ENCODE measurements at regions not wholly inside any gene's neighbourhood (a gene's known extent, or its start where the extent isn't known, plus 50 kb on each side); places are given as distances from the start of the nearest gene placed in this dataset.
"Not testable (repeated sequence)": the region's sequence is repeated elsewhere in the genome, so short reads cannot be mapped to it uniquely, and the experiment has no call there.

DNA sequence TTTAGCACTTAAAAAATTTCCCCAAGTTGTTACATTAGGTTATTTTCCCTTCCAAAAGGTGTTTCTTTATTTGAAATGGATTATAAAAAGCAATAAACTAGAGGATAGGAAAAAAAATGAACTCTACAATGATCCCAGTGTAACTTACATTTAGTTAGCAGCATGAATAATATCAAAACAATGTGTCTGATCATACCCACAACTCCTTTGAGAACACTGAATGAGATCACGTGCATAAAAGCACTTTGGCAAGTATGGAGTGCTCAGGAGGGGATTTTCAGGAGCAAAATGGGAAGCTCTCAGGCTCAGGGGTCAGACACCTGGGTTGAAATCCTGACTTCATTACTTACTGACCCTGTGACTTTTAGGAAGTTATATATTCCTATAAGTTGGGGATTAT is 369.7 kb upstream of the PROX1 start:
- in situ Hi-C loops (cut with HindIII; ENCODE audit: low sequenced_read_pairs): no loop called here
- DNase-seq (ENCODE audit: low read depth): no peak

DNA sequence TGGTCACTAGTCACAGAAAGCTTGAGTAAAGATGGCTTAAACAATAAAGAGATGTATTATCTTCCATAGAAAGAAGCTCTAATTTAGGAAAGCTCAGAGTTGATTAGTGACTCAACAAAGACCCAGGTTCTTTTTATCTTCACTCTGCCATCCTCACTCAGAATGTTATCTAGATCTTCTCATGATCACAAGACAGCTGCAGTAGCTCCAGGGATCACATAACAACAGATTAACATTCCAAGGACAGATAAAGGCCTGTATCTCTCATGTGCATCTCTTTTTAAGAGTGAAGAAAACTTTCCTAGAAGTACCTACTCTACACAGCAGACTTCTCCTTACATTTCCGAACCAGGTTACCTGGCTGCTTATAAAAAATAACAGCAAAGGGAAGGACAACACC is 368.7 kb upstream of the PROX1 start:
- no peak overlapping the region for H3K4me3 ChIP-seq (ENCODE audit: low read depth, low read length)
- no peak for DNase-seq (ENCODE audit: low read depth)
- TF ChIP-seq, protein P1, sequence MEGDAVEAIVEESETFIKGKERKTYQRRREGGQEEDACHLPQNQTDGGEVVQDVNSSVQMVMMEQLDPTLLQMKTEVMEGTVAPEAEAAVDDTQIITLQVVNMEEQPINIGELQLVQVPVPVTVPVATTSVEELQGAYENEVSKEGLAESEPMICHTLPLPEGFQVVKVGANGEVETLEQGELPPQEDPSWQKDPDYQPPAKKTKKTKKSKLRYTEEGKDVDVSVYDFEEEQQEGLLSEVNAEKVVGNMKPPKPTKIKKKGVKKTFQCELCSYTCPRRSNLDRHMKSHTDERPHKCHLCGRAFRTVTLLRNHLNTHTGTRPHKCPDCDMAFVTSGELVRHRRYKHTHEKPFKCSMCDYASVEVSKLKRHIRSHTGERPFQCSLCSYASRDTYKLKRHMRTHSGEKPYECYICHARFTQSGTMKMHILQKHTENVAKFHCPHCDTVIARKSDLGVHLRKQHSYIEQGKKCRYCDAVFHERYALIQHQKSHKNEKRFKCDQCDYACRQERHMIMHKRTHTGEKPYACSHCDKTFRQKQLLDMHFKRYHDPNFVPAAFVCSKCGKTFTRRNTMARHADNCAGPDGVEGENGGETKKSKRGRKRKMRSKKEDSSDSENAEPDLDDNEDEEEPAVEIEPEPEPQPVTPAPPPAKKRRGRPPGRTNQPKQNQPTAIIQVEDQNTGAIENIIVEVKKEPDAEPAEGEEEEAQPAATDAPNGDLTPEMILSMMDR (IDR thresholded peaks at IDR 0.05; ENCODE audit: low read depth, low read length, missing control alignments): no peak
- in situ Hi-C loops (cut with HindIII; ENCODE audit: low sequenced_read_pairs): no loop called here

More for the DNA sequence above, 369.7 kb upstream of the PROX1 start:
- TF ChIP-seq, protein P1 (IDR thresholded peaks at IDR 0.05; ENCODE audit: low read depth, low read length, missing control alignments): no peak
- H3K4me3 ChIP-seq (ENCODE audit: low read depth, low read length): no peak overlapping the region

DNA sequence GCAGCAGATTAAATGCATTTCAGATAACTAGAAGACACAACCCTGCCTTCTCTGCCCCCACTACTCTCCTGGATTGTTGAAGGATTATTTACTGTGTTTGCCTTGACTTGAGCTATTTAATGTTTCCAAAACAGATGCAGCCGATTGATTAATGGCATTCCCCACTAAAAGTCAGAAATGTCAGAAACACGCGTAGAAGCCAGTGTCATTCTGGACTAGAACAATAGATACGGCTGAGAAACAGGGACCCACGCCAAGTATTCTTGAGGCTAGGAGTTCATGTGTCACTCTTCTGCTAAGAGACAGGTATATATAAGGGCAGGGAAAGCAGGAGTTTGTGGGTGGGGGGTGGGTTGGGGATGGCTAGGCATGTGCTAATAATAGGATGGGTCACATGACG is 366.7 kb upstream of the PROX1 start:
- in situ Hi-C loops (cut with HindIII; ENCODE audit: low sequenced_read_pairs): no loop called here
- H3K4me3 ChIP-seq (ENCODE audit: low read depth, low read length): no peak overlapping the region
- no peak for DNase-seq (ENCODE audit: low read depth)
- TF ChIP-seq, protein P1 (IDR thresholded peaks at IDR 0.05; ENCODE audit: low read depth, low read length, missing control alignments): no peak

DNA sequence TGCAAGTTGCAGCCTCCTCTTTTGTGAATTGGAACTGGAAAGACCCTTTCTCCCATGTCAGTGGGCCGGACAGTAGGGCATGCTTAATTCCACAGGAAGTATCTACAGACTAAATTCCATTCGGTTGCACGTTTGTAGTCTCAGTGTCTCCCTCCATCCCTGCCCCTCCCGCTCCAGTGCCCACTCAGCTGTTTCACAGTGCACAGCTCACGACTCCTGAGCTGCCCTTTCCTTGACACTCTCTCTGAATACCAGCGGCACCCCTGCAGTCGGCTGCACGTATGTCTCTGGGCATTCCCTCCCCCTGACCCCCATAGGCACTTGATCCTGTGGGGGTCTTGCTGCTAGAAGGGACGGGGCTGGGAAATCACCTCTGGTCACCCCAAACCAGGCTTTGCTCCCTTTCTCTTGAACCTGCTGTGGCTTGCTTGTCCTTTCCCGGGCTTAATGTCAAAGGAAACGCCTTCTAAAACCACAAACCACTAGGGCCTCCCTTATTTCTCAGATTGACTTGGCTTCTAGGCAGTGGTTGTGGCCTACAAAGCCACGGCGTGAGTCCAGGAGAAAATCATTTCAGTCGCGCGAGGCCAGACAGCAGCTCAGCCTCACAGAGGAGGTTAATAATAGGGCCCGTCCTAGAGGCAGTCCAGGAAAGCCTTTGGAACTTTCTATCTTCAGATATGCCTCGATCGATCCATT is 365.3 kb upstream of the PROX1 start:
- in situ Hi-C loops (cut with HindIII; ENCODE audit: low sequenced_read_pairs): no loop called here
- DNase-seq (ENCODE audit: low read depth): no peak
- no peak overlapping the region for H3K4me3 ChIP-seq (ENCODE audit: low read depth, low read length)
- TF ChIP-seq, protein P1 (IDR thresholded peaks at IDR 0.05; ENCODE audit: low read depth, low read length, missing control alignments): no peak

DNA sequence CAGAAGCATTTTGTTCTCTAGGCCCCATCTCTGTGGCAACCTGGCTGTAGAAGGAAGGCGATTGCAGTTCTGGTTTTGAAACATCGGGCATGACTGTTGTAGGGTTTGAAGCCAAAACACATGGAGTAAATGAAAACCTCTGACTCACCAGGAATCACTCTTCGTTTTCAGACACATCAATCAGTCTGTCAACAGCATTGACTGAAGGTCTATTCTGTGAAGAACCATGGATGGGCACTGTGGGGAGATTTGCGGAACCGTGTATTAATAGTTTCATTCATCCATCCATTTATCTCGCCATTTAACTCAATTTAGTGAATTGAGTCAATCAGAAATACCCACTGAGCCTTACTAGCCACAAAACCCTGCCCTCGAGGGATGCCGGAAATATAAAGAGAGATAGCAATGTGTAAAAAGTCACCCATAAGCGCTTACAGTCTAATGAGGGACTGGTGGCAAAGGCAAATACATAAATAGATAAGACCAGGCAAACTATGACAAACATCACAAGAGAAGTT is 364.6 kb upstream of the PROX1 start:
- H3K4me3 ChIP-seq (ENCODE audit: low read depth, low read length): no peak overlapping the region
- in situ Hi-C loops (cut with HindIII; ENCODE audit: low sequenced_read_pairs): no loop called here
- TF ChIP-seq, protein P1 (IDR thresholded peaks at IDR 0.05; ENCODE audit: low read depth, low read length, missing control alignments): no peak
- DNase-seq (ENCODE audit: low read depth): no peak

DNA sequence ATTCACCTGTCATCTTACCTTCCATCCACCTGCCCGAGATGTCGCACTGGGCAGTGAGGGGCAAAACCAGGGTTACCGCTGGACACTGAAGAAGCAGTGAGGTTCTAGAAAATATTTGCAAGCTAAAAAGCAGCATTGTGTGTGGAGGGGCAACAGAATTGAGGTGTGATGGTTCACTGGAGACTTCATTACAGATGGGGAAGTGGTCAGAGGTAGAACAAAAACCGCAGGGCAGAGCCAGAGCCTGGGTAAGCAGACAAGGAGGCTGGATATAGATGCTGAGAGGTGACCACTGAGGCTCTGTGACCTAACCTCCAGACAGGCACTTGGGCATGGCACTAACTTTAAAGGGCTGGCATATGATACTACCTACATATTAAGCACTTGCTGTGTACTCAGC is 363.9 kb upstream of the PROX1 start:
- in situ Hi-C loops (cut with HindIII; ENCODE audit: low sequenced_read_pairs): no loop called here
- H3K4me3 ChIP-seq (ENCODE audit: low read depth, low read length): no peak overlapping the region
- TF ChIP-seq, protein P1 (IDR thresholded peaks at IDR 0.05; ENCODE audit: low read depth, low read length, missing control alignments): no peak
- no peak for DNase-seq (ENCODE audit: low read depth)

DNA sequence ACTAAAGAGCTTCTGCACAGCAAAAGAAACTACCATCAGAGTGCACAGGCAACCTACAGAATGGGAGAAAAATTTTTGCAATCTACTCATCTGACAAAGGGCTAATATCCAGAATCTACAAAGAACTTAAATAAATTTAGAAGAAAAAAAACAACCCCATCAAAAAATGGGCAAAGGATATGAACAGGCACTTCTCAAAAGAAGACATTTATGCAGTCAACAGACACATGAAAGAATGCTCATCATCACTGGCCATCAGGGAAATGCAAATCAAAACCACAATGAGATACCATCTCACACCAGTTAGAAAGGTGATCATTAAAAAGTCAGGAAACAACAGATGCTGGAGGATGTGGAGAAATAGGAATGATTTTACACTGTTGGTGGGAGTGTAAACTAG is 351.0 kb upstream of the PROX1 start:
- in situ Hi-C loops (cut with HindIII; ENCODE audit: low sequenced_read_pairs); H3K4me3 ChIP-seq (ENCODE audit: low read depth, low read length); DNase-seq (ENCODE audit: low read depth): not testable (repeated sequence)
